Stimulated activated naive CD8-positive, alpha-beta T cell treated with anti-CD3 and anti-CD28 coated beads, Interleukin-15, Interleukin-2, amounts not matched to agents 100 U/mL and 50 U/mL, for 24 hours (primary cell): ENCODE measurements at regions not wholly inside any gene's neighbourhood (a gene's known extent, or its start where the extent isn't known, plus 50 kb on each side); places are given as distances from the start of the nearest gene placed in this dataset.
"Not testable (repeated sequence)": the region's sequence is repeated elsewhere in the genome, so short reads cannot be mapped to it uniquely, and the experiment has no call there.

Experiments used
- ATAC-seq: fragments of 150-1000 bp; cut with Tn5 transposase; one replicate; pipeline ENCODE4 v1.10.0; 2021
- DNase-seq: peaks from one replicate; pipeline ENCODE4 v3.0.0; 2021

DNA sequence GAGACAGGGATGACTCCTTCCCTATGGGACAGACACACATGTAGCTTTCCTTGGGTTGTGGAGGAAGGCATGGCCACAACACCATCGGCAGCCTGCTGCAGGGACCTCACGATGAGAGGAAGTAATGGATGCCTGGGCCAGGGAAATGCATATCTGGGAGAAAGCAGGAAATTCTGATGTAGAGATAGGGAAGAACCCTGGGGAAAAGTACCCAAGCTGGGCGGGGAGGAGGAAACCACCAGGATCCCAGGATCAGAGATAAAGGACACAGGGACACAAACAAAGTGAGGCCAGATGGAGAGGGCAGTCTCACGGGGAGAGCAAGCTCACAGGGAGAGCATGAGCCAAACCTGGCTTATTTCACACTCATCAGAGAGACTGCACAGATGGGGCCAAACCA is 294.7 kb upstream of the TEKT4 start:
- not testable (repeated sequence) for DNase-seq, ATAC-seq

DNA sequence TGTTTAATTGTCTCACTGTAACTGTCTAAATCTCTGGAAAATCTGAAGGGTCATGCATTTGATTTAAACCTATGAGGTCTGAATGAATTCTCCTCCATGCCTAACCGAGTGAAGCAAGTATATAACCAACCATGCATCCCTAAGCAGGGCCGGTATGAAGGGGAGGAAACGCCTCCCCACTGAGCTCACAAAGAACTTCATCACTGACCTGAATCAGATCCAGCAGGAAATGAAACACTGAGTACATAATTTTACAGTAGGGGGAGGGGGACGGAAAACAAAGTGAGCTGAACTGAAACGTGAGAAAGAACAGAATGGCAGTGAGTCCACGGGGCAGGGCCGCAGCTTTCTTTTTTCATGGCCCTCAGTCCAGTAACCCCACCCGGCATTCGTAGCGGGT is 294.1 kb upstream of the TEKT4 start:
- not testable (repeated sequence) for DNase-seq, ATAC-seq

DNA sequence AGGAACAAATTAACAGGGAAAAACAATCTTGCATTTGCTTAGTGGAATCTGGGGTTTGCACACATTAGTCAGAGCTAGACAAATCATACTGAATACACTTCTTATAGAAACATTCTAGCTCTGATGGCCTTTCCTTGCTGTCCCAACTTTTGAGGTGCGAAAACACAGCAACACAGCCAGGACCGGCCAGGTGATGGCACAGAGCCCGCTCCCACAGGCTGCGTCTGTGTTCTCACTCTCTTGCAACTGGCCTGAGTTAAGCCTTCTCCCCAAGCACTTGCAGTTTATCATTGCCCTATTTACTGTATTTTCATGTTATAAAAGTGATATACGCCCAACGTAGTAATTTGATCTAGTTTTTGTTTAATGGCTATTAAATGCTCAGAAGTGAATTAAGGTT is 292.0 kb upstream of the TEKT4 start:
- DNase-seq, ATAC-seq: not testable (repeated sequence)

DNA sequence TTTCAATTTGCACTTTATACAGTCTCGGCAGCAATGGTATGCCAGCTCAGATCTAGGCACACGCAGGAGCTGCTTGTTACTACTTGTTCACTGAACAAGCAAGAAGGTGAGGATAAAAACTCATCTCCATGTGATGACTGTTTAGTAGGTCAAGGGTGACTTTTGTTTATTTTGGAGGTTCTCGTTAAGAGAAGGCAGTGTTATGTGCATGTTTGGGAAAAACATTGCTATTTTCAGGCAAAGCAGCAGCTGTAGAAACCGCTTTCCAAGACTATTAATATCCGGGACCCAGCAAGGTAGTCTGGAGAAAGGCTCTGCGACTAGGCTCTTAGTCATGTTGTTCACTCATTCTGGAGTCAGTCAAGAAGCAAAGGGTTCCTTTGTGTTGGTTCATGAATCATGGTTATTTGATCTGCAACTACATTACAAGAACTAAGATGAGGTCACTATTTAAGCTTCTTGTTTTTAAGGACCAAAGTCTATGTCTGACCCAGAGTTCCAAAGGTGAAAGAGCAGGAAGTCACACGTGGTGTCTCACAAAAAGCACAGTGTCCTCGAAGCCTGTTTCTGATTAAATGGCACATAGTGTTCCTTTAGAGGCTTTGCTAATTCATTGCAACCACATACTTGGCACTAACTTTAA is 288.0 kb upstream of the TEKT4 start:
- ATAC-seq, result not testable (repeated sequence)

DNA sequence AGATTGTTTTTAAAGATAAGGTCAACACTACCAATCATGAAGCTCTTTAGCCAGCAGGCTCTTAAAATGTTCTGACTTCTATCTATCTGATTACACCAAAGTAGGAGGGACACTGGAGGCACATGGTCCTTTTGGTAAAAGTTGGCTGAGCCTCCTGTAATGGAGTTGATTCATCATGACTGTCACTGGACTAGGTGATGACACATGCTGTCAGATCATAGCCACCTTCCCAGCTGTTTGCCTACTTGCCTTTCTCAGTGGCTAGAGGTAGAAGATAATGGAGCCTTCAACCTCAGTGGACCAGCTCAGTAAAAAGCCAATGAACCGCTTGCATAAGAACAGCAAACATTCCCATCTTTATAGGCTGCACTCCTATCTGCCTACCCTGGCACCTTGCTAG is 286.7 kb upstream of the TEKT4 start:
- not testable (repeated sequence) for DNase-seq, ATAC-seq

More for the DNA sequence above, 288.0 kb upstream of the TEKT4 start:
- not testable (repeated sequence) for DNase-seq

DNA sequence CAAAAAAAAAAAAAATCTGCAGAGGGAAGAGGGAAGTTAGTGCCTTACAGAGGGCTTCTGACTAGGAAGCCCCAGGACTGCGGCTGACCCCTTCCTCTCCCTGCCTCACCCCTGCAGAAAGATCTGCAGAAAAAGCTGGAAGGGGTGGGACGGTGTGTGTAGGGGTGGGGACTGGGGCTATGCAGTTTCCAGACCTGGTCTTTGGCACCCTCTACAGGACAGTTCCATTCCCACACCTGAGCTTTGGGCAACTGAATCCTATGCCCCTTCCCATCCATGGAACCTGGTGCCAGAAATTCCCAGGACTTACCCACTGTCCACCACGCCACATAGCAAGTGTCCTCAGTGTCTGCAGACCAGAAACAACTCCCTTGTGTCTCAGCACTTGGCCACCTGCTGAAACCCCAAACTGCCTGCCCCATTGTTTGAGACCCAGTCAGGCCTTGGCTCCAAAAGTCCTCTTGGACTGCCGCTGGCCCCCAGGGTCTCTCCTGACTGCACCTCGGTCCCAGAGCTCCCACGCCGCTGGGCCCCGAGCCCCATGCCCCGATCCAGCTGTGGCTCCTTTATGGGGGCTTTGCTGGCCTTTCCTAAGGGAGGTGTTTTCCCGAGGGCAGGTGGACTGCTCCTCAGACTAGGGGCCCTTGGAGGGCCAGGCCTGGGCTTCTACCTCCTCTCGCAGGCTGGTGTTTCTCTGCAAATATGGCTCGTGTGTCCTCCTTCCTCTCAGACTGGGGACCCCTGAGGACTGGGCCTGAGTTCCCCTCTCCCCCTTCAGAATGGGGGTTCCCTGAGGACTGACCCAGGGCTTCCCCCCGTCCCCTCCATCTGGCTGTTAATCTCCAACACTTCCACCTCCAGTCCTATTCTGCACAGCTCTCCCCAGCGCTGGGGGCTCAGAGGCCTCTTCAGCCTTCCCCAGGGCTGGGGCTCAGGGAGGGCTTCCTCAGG is 284.9 kb upstream of the TEKT4 start:
- peak; percentile 15 for DNase-seq
- ATAC-seq, result not testable (repeated sequence)

DNA sequence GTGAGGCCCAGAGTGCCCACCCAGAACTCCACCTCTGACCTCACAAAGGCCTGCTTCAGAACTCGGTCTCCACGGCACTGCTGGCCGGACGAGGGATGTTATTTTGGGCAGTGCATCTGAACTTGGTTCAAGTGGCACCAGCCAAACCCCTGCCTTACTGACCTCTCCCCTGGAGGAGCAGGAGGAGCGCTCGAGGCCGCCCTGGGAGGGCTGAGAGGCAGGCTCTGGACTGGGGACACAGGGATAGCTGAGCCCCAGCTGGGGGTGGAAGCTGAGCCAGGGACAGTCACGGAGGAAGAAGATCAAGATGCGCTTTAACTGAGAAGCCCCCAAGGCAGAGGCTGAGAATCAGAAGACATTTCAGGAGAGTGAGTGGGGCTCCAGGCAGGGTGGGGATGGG is 284.2 kb upstream of the TEKT4 start:
- not testable (repeated sequence) for DNase-seq

DNA sequence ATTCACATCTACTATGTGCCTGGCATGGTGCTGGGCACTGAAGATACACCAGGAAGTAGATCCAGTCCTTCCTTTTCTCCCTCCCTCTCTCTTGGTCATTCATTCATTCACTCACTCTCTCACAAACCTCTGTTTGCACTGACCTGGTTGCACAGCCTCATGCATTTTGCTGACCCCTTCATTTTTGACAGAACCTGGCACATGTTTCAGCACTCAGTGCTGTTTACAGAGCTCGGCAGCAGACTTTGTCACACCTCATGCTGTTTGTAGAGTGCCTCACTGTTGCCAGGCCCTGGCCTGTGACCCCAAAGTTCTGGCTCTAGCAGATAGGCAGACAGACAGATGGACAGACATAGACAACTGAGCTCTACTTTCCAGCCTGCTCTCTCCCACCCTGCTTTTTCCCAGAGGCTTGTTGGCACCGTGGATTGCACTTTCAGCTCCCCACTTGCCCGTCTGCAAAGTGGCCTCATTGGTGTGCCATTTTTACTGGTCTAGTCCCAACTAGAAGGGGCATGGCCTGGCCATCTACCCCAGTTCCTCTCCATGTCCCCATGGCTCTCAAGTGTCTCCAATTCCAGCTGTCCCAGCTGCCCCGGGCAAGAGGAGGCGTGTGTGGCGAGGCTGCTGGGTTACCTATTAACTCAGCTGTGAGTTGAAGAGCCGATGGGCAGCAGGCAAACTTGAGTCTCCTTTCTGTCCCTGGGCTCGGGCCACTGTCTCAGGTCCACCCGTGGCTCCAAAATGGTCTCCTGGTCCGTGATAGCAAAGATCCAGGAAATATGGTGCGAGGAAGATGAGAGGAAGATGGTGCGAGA is 277.0 kb upstream of the TEKT4 start:
- DNase-seq, ATAC-seq: not testable (repeated sequence)

More for the DNA sequence above, 284.2 kb upstream of the TEKT4 start:
- not testable (repeated sequence) for ATAC-seq

DNA sequence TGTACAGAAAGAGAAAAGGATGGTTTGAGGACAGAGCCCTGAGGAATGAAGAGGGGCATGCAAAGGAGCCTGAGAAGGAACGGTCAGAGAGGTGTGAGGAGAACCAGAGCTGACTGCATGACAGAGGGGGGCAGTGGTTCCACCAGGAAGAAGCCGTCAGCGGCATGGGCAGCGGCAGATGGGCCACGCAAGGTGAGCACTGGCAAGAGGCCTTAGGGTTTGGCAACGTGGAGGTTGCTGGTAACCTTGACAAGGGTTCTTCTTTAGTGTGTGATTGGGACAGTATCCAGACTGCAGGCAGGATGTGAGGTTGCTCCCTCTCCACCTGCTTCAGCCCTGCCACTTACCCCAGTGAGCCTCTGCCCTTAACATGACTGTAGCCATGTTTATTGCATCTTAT is 275.3 kb upstream of the TEKT4 start:
- not testable (repeated sequence) for DNase-seq, ATAC-seq

DNA sequence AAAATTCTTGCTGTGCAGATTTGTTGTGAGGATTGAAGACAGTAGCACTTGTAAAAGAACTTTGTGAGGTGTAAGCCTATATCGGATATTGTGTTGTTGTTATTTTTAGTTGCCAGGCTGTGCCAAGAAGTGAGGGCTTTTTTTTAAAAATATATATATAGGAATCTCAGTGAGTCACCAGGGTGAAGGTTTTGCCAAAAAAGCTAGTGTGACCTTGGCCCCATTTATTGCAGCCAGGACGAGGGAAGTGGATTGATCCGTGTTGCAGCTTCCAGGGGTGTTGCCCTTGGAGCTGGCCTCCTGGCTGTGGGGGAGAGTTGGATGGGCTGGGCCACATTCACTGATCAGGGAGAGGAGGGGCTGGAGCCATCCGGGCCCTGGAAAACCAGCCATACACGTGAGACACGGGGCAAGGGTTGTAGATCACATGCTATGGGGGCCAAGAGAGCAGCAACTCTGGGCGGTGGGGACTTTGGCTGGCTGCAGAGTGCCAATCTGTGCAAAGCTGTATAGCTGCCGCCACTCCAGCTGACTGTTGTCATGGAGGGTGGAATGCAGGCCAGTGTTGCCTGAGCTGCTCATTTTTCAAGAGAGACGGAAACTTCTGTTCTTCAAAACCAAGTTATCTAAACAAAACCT is 273.0 kb upstream of the TEKT4 start:
- not testable (repeated sequence) for DNase-seq, ATAC-seq

DNA sequence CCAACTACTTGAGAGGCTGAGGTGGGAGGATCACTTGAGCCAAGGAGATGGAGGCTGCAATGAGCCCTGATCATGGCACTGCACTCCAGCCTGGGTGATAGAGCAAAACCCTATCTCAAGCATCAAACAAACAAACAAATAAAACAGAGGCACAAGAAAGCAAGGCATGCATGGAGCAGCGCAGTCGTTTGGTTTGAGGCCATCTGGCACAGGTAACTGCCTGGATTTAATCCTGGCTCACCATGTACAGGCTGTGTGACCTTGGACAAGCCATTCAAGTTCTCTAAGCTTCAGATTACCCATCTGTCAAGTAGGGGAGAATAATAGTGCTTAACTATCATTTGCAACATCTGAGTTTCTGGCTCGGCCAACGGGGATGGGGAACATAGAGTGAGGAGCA is 270.3 kb upstream of the TEKT4 start:
- ATAC-seq, DNase-seq: not testable (repeated sequence)

DNA sequence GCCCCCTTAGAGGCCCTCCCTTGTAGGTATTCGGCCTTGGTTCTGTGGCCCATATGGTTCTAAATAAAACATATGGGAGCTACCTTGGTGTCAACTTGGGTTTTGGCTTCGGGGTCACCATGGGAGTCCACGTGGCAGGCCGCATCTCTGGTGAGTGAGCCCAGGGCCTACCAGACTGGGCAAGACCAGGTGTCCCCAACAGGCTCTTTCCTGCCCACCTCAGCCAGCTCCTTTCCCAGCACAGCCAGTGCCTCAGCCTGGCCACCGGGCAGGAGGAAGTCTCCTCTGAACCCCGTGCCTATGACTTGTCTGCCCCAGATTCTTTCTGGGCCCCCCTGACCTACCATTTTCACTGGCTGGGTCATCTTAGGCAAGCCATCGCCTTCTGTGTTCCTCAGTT is 268.8 kb upstream of the TEKT4 start:
- DNase-seq (no peak), ATAC-seq (no peak)

DNA sequence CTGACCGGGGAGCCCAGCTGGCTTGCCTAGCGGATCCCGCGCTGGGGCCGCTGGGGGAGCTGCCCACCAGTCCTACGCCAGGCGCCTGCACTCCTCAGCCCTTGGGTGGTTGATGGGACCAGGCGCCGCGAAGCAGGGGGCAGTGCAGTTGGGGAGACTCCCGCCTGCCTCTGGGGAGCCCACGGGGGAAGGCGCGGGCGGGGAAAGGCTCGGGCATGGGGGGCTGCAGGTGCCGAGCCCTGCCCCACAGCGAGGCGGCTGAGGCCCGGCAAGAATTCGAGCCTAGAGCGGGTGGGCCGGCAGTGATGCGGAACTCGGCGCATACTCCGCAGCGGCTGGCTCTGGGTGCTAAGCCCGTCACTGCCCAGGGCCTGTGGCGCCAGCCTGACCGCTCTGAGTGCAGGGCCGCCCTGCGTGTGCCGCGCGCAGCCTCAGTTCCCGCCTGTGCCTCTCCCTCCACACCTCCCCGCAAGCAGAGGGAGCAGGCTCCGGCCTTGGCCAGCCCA is 249.1 kb upstream of the TEKT4 start:
- ATAC-seq (no peak), DNase-seq (no peak)

DNA sequence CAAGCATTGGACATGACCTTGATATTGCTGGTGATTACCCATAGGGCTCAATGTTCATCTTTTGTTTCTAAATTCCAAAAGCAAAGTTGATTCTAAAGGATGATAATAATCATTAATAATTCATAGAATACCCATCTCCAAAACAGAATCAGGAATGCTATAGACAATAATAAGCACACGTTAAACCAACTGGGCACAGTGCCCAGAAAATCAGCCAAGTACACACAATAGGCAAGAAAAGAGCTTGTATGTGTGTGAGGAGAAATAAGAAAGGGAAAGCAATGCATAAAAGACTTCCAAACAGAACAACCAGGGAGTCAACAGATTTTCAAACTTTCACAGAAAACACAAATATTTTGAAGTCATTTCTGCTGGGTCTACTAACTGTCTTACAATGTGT is 242.3 kb upstream of the TEKT4 start:
- DNase-seq, ATAC-seq: not testable (repeated sequence)

DNA sequence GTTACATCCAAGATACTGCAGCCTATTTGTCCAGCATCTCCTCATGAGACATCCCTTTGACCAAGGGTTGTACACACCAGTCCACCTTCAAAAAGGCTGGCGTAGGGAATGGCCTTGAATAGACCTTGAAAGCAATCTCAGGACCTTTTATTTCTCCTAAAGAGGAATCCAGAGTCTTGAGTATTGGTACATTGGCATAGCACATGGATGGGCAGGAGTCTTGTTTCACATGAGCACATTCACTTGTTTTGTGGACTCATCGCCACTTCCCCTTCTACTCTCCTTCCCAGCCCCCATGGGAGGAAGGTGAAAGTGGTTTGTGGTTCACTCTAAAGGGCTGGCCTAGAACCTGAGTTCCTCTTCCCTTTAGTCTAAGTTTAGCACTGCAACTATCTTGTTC is 229.8 kb upstream of the TEKT4 start:
- ATAC-seq, DNase-seq: not testable (repeated sequence)

DNA sequence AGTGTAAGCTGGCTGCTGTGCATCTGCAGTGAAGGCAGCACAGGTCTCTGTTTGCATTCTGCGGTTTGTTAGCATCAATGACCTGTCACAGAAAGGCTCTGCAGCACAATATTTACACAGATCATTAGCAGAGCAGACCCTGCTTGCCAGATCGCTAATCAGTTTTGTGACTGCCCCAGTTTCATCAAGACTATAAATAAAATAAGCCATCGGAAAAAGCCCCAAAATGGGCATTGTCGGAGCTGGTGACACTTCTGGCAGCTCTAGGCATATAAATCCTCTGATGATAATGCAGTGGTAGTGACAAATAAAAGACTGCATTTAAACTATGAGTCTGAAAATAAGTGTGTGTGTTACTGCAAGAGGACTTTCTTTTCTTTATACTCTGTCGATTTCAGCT is 219.1 kb upstream of the TEKT4 start:
- DNase-seq, ATAC-seq: not testable (repeated sequence)

DNA sequence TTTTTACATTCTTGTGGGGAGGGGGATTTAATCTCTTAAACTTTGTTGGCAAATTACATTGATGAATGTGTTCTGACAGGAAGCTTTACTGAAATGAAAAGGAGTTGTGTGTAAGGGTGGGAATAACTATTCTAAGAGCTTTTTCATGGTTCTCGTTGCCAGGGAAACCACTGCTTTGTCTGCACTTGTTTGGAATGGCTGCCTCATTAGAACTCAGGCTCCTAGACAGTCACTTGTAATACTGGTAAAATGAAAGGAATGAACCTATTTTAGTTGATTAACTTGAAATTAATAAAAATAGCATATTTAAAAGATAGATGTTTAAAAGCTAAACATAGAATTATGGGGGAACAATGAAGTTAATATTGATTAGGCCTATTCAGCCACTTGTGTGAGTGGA is 201.4 kb upstream of the TEKT4 start:
- ATAC-seq, DNase-seq: not testable (repeated sequence)

DNA sequence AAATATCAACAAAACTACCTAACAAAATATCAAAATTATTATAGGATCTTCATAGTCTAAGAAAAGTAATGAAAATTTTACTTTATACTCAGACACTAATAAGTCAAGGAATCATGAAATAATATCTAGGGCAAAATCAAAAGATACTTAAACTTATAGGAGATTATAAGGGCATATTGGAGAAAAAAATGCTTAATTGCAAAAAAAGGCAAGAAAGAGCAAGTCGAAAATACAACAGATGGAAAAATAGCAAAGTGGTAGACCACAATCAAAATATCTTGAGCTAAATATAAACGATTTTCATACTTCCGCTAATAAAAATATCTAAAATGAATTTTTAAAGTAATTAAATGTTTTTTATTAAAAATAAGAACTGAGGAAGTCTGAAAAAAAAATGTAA is 177.0 kb upstream of the TEKT4 start:
- not testable (repeated sequence) for ATAC-seq, DNase-seq

DNA sequence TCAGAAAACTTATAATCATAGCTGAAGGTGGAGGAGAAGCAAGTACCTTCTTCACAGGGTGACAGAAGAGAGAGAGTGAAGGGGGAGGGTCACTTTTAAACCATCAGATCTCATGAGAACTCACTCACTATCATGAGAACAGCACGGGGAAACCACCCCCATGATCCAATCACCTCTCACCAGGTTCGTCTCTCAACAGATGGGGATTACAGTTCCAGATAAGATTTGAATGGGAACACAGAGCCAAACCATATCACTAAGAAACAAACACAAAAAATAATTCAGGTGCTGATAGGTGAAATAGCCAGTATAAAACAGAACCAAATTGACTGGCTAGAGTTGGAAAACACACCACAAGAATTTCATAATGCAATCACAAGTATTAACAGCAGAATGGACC is 162.2 kb upstream of the TEKT4 start:
- ATAC-seq, DNase-seq: not testable (repeated sequence)

DNA sequence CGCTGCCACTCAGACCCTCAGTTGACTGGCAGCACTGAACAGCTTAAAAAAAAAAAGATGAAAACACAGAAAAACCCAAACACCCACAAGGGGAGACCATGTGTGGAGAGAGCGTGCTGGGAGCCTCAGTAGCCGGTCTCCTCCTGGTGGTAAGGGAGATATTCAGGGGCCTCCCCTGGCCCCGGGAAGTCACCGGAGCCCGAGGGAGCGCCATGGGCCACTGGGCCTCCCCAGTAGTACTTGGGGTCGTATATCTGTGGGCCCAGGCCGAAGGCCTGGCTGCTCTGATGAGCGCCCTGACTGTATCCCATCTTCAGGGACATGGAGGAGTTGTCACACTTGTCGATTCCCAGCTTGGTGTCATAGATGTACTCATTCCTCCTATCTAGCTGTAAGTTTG is 145.7 kb upstream of the TEKT4 start:
- ATAC-seq (no peak), DNase-seq (no peak)

DNA sequence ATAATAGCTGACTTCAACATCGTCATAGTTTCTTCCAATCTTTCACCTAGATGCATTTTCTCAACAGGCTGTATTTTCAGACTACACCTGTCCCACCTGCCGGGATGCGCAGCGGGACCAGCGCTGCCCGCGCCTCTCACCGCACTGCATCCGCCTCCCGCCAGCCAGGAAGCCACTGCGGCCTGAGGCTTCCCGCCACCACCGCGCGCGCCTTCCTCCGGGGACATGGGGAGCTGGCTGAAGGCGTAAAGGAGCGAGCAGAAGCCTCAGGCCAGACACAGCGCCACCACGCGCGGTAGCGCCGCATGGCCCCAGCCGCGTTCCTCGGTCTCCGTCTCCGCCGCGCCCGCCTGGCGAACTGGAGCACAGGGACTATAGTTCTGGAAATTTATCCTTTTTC is 135.7 kb upstream of the TEKT4 start:
- ATAC-seq, DNase-seq: not testable (repeated sequence)
